HG03460 (cell line): ENCODE measurements at regions not wholly inside any gene's neighbourhood (a gene's known extent, or its start where the extent isn't known, plus 50 kb on each side); places are given as distances from the start of the nearest gene placed in this dataset.

Experiments used
- ATAC-seq: cut with Tn5 transposase; IDR thresholded peaks from one replicate; pipeline ENCODE4 v1.9.1; 2021; ENCODE audit not compliant: unreplicated experiment

- ATAC-seq = no peak
Measured at GRCh38 chr7:47691988-47692387, 110.1 kb upstream of the TNS3 start.

GRCh38 chr7:47690902-47691558 is 109.1 kb upstream of the TNS3 start:
- ATAC-seq = no peak

DNA sequence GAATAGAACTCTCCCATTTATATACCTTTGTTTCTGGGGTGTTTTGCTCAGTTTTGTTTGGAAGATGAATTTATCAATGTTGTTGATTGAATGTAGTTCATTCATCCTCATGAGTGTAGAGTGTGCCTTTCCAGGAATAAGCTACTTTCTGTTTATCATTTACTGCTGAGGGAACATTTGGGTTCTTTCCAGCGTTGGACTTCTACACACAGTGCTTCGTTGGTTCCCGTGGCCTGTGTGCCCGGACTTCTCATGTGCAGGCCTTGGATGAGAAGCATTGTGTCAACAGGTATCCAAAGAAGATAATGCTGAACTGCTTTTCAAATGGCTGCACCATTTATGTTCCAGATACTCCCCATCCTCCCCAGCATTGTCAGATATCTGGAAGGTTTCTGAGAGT is 107.6 kb upstream of the TNS3 start:
- no peak for ATAC-seq

DNA sequence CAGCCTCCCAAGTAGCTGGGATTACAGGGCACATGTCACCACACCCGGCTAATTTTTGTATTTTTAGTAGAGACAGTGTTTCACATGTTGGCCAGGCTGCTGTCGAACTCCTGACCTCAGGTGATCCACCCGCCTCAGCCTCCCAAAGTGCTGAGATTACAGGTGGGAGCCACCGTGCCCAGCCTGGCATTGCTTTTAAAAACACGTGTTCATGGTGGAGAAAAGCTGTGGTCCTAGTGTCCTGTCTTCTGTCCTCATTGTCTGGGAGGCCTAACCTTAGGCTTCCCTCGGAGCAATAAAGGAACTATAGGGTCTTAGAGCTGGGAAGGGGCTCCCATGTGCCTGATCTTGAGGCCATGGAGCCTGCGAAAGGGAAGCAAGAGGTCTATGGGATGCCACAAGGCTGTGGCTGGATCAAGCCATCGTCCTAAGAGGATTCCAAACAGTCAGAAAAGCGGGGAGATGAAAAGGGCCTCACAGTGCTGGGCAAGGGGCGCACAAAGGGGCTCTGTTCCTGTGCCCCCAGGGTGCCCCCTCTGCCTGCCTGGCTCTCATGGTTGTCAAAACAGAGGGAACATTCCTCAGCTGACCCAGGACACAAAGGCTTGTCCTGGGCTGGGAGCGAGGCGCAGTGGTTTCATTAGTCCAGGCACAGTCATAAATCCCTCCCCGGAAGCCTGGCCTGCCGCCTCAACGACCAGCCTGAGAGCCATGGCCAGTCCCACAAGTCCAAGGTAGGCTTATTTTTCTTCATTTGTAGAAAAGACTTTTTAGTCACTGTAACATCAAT is 106.6 kb upstream of the TNS3 start:
- ATAC-seq = no peak

DNA sequence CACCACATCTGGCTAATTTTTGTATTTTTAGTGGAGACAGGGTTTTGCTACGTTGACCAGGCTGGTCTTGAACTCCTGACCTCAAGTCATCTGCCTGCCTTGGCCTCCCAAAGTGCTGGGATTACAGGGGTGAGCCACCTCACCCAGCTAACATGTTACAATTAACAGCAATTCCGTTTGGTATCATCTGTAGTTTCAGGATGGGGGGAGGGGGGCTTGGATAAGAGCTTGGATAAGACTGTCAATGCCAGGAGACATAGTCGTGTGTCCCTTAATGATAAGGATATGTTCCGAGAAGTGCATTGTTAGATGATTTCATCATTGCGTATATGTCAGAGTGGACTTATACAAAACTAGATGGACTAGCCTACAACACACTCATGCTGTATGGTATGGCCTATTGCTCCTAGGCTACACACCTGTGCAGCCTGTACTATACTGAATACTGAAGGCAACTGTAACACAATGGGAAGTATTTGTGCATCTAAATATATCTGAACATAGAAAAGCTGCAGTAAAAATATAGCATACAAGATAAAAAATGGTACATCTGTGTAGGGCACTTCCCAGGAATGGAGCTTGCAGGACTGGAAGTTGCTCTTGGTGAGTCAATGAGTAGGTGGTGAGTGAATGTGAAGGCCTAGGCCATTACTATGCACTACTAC is 103.9 kb upstream of the TNS3 start:
- ATAC-seq = no peak

DNA sequence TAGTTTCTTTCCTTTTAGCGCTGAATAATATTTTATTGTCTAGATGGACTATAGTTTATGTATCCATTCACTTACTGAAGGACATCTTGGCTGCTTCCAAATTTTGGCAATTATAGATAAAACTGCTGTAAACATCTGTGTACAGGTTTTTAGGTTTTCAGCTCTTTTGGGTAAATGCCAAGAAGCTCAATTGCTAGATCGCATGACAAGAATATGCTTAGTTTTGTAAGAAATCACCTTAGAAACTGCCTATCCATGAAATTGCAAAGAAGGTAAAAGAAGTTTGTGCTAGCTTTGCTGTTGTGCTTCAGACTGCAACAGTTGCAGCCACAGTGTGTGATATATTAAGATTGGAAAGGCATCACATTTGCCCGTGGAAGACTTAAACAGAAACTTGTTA is 103.2 kb upstream of the TNS3 start:
- ATAC-seq = no peak

- ATAC-seq = no peak
Measured at GRCh38 chr7:47684728-47685127, 102.8 kb upstream of the TNS3 start.

DNA sequence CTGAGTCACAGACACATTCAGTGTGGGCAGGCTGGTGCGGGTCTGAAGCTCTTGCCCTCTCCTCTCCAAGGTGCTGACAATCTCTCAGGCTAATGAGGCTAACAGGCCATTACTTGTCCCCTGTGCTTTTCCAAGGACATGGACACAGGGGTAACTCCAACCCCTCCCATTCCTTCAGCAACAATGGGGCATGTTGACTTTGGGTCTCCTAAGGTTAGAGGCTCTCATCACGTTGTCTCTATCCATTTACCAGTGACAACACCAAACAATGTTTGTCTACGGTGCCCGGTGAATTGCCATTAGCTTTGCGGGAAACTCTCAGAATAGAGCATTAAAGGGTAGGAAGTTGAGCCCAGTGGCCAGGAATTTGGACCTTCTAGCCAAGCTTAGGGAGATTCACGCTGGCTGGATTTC is 101.6 kb upstream of the TNS3 start:
- ATAC-seq = no peak

DNA sequence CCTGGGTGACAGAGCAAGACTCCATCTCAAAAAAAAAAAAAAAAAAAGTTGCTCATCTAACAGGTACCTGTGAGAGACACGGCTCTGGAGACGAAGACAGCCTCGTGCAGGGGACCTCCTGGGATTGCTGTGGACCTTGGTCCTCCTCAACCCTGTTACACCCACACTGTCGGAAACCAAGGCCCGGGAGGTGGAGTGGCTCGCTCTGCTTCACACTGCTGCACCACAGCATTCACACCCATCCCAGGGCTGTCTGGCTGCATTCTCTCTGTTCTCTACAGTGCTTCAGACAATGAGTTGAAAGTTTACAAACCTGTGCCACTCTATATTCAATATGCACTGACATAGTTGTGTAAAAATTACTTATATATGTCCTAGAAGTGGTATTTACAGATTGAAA is 101.0 kb upstream of the TNS3 start:
- no peak for ATAC-seq

DNA sequence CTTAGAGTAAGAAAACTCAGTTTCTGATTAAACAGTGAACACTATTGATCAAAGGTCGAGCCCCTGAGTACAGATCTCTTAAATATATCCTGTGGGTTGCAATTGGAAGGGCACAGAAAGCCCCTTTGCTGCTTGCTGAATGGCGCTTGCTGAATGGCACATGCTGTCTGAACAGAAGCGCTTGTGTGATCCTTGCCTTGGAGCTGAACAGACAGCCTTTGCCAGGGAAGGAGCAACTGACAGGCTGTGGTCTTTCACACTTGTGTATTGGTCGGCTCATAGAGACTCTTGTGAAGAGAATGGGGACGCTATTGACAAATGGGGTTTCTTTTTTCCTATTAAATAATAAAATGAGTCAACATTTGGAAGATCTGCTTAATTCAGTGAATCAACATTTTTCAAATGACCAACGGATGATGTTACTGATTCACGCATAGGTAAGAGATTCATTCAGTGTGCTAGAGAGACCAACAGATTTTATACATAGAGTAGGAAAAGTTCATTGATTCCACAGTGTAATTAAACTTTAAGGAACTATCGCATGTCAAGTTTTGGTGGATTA is 99.4 kb upstream of the TNS3 start:
- no peak for ATAC-seq

GRCh38 chr7:47678641-47679380 is 96.9 kb upstream of the TNS3 start:
- no peak for ATAC-seq

- no peak for ATAC-seq
Measured at GRCh38 chr7:47677664-47678063, 95.8 kb upstream of the TNS3 start.

DNA sequence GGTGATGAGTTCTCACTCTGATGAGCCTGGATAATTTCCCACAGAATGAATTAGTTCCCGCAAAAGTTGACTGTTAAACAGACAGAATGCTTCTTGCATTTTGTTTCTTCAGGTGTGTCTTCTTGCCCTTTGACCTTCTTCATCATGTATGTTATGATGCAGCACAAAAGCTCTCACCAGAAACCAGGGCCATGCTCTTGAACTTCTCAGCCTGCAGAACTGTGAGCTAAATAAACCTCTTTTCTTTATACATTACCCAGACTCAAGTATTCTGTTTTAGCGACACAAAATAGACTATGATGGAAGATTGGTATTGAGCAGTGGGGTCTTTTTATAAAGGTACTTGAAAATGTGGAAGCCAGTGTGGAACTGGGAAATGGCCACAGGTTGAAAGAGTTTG is 95.2 kb upstream of the TNS3 start:
- ATAC-seq = no peak

GRCh38 chr7:47672977-47673381 is 91.1 kb upstream of the TNS3 start:
- ATAC-seq = no peak

DNA sequence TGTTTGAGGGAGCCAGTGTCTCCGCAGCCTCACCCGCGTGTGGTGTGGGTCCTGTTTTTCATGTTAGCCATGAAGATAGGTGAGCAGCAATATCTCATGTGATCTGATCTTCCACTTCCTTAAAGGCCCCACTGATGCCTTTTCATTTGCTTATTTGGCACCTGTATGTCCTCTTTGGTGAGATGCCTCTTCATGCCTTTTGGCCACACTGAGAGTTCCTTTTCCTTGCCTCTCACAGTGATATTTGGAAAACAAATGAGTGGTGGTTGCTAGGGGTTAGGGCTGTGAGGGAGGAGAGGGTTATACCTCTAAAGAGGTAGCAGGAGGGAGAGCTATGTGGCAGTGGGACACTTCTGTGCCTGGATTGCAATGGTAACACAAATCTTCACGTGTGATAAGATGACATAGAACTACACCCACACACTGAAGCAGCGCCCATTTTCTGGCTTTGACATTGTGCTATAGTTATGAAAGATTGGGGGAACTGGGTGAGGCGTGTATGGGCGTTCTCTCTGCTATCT is 90.4 kb upstream of the TNS3 start:
- ATAC-seq = no peak

DNA sequence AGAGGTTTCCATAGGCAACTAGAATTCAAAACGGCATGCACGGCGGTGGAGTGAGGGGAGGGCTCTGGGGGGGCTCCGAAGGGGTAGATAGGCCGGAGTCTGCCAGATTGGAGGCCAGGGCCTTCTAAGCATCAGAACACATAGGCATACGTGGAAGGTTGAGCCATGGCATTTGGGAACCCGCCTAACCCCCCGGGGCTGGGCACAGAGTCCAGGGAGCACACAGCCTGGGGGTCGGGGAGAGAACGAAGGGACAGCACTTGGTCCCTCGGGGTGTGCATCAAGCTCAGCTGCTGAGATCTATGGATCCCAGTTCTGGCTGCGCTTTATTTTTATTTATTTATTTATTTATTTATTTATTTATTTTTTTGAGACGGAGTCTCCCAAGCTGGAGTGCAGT is 89.4 kb upstream of the TNS3 start:
- no peak for ATAC-seq

DNA sequence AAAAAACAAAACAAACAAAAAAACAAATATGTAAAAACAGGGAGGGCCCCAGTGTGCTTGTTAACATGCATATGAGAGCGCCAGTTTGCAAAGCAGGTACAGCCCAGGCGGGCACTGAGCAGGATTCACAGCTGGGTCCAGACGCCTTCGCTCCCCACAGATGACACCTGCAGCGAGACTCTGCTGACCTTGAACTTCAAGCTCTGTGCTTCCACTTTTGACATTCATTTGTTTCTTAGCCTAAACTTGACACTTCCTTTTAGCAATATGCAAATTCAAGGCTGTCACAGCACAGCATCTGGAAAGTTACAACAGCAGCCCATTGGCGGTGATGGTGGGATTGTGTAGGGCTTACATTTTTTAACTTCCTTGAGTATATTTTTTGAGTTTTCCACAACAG is 88.8 kb upstream of the TNS3 start:
- peak; percentile 80 for ATAC-seq

- ATAC-seq = no peak
Measured at GRCh38 chr7:47669901-47670384, 88.0 kb upstream of the TNS3 start.

DNA sequence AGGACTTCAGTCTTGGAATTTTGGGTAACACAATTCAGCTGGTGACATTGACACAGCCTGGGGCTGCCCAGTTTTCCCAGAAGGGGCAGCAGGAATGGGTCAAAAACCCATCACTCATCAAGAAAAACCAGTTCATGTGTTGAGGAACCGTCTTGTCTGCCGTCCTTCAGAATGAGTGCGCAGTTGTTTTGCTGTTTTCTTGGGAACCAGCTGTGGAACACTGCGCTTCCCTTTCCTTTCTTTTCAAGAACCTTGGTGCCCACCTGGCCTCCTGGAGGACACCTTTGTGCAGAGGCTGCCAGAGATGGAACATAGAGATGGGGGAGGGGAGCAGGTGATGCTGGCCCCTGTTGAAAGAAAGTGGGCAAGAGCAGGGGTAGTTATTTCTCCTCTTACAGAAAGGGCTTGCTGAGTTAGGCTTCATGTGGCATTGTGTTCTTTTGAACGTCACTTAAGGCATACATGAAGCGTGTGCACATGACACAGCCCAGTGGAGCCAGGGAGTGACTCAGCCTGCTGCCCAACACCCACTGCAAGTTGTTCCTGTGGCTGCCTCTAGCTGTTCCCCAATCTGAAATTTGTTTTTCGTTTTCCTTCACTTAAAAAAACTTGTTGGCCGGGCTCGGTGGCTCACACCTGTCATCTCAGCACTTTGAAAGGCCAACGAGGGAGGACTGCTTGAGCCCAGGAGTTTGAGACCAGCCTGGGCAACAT is 87.4 kb upstream of the TNS3 start:
- ATAC-seq = peak; percentile 69

- no peak for ATAC-seq
Measured at GRCh38 chr7:47666164-47666862, 84.4 kb upstream of the TNS3 start.
